GM18498 (cell line): ENCODE measurements at regions not wholly inside any gene's neighbourhood (a gene's known extent, or its start where the extent isn't known, plus 50 kb on each side); places are given as distances from the start of the nearest gene placed in this dataset.

Experiments used
- ATAC-seq: cut with Tn5 transposase; IDR thresholded peaks from one replicate; pipeline ENCODE4 v1.9.1; 2021; ENCODE audit warnings: mild to moderate bottlenecking, moderate library complexity; ENCODE audit not compliant: unreplicated experiment

DNA sequence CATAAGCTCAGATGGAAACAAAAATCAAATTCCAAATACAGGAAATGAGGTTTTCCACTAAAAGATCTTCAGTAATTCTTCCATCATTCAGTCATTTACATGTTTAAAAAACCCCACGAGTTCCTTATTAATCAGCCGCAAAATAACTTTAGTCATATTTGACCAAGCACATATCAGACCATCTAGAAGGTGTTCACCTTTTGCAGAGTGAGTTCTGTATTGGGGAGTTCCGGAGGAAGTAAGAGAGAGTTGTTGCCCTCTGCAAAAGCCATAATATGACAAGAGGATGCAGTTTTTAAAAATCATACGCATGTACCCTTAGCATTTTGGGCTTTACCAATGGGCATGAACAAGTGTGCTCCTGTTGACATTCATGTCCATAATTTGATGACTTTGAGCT lies 61.6 kb downstream of the CCR1 start:
- ATAC-seq: no peak

DNA sequence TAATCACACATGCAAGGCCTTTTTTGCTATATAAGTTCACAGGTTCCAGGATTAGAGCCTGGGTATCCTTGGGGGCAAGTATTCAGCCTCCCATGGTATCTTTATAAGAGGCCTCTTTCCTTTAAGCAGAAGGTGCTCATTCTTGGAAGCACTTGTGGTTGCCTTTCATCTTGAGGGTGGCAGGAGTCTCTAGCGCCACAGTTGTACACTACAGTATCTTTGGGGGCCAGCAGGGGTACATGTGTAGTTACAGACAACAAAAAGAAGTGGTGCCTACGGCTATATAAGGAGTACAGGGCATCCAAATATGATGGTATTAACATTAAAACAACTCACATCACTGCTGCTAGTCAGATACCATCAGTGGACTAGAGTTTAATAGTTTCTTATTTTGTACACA lies 62.1 kb downstream of the CCR1 start:
- no peak for ATAC-seq

DNA sequence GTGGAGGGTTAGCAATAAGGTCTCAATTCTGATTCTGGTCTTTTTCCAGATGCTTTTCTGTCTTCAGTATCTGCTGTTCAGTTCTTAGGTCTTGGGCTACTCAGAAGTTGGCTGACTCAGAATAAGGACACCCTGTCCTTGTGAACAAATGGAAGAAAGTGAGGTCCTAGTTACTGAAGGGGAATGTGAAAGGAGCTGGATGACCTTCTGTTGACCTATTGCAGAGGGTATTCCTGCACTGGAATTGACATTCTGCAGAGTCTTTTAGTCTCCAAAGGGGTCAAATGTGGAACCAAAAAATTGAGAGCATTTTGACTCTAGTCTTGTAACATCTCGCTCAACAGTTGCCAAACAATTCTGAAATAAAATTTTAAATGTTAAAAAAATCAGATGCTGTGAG lies 63.0 kb downstream of the CCR1 start:
- no peak for ATAC-seq

DNA sequence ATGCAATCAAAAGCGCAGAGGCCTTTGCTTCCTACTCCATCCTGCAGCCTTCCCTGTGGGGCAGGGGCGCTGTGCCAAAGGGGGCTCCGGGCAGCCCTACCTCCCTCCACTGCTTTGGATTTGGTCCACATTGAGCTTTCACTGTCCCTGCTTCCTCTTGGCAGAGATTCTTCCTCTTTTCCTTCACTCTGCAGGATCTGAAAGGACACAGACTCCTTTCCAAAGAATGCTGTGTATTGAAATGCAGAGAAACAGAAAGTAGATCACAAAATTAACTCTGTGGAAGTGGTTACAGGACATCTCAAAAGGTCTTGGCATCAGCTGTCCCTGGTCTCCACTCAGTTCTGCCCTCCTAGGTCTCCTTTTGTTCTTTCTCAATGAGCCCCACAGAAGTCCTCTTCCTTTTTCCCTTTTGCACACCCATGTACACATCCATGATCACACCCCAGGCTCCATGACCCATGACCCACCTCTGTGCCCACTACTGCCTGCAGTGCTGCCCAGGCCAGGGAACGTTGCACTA lies 64.1 kb downstream of the CCR1 start:
- no peak for ATAC-seq

DNA sequence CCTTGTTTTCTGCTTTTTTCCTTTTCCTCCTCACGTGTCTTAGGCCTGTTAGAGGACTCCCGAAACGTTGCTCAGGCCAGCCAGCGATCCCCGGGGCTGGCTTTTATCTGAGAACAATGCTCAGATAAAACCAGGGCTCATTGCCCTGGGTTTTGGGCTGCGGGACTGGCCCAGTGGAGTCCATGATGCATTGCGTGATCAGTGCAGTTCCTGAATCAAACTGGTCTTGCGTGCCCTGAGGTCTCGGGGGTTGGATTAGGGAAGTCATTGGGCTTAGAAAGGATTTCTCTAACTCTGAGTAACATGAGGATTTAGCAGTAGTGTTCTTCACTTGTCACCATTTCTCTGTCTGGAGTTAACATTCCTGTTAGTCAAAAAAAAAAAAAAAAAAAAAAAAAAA lies 66.3 kb downstream of the CCR1 start:
- no peak for ATAC-seq

DNA sequence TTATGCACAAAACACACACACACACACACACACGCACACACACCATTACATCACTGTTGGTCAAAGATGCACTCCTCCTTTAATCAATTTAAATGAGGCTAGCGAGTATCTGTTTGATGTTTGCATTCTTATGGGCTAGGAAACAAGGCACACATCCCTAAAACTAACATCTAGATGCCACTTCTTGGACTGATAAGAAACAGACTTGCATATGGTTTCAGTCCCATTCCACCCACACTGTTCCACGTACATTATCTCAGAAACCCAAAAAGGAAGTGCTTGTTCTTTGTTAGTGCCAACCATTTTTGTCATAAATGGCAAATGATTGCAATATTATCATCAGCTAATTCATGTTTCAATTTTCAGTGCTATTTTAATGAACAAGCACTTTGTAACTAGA lies 69.5 kb downstream of the CCR1 start:
- ATAC-seq: no peak

DNA sequence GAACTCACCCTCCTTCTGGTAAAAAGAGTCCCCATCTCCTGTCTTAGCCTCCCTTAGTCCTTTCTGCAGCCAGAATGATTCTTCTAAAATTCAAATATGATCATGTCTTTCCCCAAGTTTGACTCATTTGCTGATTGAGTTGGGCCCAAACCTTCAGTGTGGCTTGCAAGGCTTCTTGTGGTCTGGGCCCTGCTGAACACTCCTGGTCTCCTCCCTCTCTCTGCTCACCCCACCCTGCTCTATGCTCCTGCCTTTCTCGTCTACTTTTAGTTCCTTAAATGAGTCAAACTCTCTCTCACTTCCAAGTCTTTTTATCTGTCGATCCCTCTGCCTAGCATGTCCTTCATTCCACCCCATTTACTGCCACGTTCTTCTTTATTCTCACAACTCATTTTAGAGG lies 72.6 kb downstream of the CCR1 start:
- ATAC-seq: no peak

DNA sequence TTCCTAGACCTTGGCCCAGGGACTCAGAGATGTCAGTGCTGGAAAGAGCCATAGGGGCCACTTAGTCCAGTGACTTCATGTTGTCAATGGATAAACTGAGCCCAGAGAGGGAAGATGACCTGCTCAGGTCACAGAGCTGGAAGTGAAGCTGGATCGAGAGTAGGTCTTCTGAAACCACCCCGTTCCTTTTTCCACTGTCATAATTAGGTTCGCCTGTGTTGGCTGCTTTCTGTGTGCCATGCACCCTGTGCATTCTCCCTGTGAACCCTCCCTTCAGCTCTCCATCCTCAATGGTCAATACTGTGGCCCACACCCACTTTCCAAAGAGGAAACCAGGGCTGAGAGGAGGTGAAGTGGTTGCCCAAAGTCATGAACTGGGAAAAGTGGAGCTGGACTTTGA lies 74.8 kb downstream of the CCR1 start:
- ATAC-seq: no peak

DNA sequence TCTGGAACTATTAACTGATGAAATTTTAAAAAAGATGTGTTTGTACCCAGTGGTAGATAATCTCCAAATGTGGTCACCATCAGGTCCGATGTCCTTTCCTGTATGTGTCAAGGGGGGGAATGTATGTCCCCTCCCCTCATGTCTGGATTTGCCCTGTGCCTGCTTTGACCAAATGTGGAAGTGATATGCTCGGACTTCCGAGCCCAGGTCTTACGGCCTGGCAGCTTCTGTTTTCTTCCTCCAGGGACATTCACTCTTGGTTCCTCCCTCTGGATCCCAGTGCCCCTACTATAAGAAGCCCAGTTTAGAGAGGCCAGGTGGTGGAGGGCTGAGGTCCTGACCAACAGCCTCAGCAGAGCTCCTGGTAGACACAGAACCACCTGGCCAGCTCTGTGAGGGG lies 75.5 kb downstream of the CCR1 start:
- ATAC-seq: no peak

DNA sequence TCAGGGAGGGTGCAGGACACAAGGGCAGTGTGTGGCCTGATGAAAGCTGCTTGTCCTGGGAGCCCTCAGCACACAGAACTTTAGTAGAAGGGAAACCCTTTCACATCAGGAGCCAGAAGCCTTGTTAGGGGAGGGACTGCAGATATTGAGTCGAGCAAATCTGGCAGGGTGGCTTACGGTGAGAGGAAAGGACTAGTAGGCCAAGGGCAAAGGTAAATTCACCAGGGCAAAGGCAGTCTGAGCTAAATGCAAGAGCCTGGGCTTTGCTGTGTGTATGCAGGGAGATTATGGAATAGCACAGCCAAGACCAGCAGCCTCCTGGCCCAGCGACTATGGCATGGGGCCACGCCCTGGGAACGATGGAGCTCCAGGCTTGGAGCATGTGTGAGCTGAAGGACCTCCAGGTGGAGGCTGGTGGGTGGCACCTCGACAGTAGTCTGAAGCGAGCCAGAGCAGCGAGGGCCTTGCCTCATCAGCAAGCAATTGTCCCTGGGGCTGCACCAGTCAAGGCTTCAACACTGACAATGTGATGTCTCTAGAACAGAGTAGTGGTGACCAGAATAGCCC lies 76.1 kb downstream of the CCR1 start:
- ATAC-seq: no peak

DNA sequence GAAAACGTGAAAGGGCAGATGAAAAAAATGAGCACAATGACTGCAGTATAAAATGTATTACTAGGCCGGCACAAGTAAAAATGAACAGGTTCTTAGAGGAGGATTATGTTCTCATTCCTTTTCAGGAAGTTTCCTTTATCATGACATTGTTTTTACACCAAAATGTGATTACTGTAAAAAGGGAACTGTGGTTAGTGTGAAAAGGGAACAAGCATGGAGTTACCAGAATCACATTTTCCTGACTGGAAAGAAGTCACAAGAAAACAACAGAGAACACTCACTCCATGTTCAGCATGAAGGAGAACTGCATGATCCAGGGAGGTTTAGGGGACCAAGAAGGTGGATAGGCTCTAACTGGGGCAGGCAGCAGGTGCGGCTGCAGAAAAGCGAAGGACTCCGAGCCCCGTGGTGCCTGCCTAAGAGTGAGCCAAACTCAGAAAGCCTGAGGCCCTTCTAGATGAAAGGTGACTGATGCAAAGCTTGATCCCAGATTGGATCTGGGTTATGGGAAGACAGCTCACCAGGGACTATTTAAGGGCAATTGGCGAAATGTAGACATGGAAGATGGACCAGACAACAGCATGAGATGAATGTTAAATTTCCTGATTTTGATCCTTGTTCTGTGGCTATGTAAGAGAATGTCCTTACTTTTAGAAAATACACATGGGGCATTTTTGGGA lies 77.3 kb downstream of the CCR1 start:
- no peak for ATAC-seq

DNA sequence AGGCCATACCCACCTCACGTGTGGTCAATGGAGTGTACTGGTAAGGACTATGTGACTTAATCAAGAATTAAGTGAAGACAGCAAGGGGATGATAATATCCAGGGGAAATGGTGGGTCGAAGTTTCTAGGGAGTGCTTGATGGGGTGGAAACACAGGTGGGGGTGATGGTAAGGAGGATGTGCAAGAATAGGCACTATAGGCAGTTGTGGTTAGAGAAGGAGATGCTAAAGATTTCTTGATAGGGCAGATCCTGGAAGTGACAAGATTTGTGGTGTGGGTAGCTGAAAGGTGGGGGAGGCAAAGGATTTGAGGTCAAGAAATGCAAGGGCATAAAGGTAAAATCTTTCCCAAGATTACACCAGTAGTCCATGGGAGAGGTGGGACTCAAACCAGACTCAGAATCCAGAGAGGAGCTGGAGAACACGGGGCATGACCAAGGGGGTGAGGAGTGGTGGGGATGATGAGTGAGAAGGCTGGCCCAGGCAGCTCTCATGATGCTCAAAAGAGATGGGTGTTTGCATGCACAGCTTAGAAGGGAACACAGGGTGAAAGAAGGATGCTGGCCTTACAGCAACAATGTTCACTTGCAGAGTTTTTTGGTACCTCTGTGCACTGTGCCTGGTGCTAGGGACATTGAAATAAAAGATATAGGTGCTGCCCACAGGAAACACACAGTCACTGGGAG lies 78.4 kb downstream of the CCR1 start:
- no peak for ATAC-seq

DNA sequence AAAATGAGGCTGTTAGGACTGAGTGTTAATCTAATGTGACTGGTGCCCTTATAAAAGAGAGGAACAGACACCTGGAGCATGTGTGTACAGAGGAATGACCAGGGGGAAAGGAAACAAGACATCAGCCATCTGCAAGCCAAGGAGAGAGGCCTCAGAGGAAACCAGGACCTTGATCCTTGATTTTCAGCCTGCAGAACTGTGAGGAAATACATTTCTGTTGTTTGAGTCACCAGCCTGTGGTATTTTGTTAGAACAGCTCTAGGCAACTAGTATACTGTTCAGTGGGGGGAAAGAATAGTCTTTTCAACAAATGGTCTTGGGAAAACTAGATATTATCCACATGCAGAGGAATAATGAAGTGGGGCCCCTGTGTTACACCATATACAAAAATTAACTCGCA lies 80.6 kb downstream of the CCR1 start:
- ATAC-seq: no peak

DNA sequence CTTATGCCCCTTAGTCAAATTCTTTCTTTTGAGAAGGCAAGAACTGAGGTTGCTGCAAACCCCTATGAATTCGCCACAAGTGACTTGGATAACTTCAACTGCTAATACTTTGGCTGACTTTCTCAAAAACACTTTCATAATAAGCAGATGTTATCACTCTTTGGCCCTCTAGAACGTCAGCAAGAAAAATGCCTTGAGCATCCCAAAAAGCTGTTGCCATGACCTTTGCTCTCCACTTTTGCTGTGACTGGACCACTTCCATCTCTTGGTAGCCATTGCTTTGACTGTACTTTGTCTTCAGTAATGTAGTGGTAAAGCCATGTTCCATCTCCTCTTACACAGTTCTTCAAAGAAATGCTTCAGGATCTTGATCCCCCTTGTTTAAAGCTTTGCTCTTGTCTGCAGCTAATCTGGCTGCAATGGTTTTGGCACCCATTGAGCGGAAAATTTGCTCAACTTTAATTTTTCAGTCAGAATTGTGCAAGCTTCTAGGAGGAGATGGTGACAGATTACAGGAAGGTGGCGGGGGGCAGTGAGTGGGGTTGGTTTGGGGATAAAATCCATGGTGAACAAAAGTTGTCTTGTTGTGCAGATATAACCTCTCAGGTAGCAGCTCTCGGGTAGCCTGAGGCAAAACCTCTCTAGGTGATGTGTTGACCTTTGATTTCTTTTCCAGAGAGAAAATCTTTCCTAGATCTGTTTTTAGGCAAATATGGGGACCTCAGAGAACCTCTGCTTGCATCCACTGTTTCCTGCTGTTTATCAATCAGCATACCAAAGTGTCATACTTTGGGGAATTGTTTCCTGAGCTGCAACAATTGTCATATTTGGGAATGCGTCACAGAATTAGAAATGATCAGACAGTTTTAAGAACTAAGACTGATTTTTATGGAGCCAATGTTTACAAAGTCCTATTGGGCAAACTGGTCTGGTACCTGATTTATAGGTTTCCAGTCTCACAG lies 83.6 kb downstream of the CCR1 start:
- ATAC-seq: no peak

DNA sequence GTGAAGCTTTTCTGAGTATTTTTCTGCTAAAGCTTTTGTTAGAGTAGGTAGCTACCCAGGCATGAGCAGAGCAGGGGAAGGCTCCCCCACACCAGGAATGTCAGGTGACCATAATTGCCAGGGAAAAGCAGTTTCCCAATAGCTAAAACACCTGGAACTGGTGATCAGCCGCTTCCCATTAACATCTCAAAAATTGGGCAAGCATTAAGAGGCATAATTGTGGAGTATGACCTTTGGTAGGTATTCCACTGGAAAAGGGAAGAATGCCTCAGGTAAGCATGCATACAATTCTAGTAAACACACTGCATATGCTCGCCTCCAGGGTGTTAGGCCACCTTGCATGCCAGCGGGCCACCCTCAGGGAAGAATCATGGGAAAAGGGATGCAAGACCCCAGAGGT lies 84.5 kb downstream of the CCR1 start:
- ATAC-seq: no peak

DNA sequence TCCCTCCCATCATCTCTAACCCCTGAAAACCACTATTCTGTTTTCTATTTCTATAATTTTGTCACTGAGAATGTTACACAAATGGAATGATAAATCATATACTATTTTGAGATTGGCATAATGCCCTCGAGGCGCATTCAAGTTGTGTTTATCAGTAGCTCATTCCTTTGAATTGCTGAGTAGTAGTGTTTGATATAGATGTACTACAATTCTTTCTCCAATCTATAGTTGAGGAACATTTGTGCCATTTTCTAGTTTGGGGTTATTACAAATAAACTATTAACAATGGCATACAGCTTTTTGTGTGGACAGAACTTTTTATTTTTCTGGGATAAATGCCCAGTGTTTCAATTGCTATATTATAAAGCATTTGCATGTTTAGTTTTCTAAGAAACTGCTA lies 86.0 kb downstream of the CCR1 start:
- ATAC-seq: no peak

DNA sequence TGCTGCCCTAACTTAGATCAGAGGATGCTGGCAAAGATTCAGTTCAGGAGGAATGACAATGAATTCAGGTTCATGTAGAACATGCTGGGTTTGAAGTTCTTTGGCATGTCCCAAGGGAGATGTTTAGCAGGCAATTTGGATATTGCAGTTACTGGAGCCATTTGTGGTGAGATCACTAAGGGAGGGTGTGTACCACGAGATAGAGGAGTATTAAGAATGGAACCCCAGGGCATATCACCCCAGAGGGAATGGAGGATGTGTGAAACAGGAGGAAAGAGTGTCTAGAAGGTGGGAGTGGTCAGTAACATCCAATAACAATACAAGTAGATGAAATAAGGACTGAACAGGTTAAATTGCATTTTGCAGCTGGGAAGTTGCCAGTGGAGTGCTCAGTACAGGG lies 87.1 kb downstream of the CCR1 start:
- ATAC-seq: no peak

DNA sequence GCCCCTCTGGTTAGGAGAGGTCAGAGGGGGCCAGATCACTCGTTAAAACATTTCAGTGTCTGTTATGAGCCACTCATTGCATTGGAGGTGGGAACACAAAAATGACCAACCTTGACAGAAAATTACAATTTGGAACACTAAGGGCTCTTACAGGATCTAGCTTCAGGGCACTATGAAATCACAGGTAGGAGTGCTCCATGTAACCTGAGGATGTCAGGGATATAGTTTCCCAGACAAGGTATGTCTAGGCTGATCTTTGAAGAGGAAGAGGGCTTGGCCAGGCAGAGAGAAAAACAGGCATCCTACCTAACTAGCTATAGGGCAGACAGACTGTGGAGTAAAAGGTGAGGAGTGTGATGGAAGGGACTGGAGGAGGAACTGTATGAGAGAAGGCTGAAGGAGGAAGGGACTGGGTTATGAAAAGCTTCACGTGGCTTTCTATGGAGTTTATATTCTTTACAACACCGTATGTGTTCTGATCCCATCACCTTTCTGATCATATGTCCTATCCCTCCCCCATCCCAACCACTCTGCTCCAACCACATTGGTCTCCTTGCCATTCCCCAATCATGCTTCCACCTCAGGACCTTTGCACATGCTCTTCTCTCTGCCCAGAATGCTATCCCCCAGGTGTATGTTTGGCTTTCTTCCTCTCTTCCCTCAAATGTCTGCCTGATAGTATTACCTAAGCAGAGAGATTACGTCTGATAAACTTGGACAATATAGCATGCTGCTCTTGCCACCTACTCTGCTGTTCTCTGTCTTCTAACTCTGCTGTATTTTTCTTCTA lies 88.2 kb downstream of the CCR1 start:
- no peak for ATAC-seq

DNA sequence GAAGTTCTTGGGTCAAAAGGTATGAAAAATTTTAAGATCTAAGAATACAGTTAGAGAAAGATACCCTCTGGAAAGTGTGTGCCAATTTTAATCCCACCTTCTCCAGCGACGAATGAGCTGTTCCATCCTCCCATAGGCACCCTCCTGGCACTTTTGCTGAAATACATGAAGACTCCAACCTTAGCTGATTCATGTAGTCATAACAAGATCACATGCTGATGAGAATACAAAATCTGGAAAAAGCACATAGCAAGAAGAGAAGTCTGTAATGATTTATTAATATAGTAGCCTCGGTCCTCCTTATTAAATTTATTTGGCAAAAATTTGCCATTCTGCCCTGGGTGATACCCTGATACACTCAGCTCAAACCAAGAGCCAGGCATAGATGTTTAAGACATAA lies 88.9 kb downstream of the CCR1 start:
- no peak for ATAC-seq

DNA sequence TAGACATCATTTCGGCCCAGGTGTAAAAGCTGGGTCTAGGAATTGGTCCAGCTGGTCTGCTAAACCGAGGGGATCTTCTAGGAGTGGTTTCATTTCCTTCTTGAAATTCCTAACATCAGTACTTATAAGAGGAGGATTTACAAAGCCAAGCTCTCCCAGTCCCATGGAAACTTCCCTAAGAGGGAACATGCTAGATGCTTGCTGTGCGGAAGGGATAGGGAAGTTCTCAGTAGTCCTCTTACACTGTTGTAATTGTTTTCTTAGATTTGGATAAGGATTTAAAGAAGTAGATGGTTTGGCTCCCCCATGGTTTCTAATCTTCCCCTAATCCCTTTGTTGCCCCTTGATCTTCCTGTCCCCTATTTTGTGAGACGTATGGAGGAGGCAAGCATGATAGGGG lies 89.7 kb upstream of the XCR1 start:
- ATAC-seq: no peak
